B cell (primary cell): ENCODE measurements at regions not wholly inside any gene's neighbourhood (a gene's known extent, or its start where the extent isn't known, plus 50 kb on each side); places are given as distances from the start of the nearest gene placed in this dataset.

ENCODE experiments used
- ATAC-seq: fragments of 200-7000 bp; cut with Tn5 transposase; one replicate; pipeline ENCODE4 v1.10.0; 2021; ENCODE audit warnings: low read depth, mild to moderate bottlenecking, moderate number of reproducible peaks, moderate library complexity
- CTCF ChIA-PET: fragments of 350-600 bp; sonication (Branson Sonifier 250); formaldehyde crosslinking; loops from one replicate; lab custom pipeline; 2021; ENCODE audit warnings: antibody characterized with exemption, inconsistent platforms; lab: Charles Lee
- POLR2A ChIA-PET: fragments of 350-600 bp; sonication (Branson Sonifier 250); formaldehyde crosslinking; loops from one replicate; lab custom pipeline; 2021; ENCODE audit warnings: antibody characterized with exemption; lab: Charles Lee
- DNase-seq: peaks from one replicate; pipeline ENCODE4 v3.0.0; 2013
- H2AFZ ChIP-seq: 2 replicates; pipeline ENCODE4 v1.6.1; 2012; ENCODE audit warnings: mild to moderate bottlenecking, low read depth, low read length; ENCODE audit not compliant: insufficient read depth, poor library complexity, severe bottlenecking
- H3K27ac ChIP-seq, 2 donors: 1 replicate in 1 of 2; 2 replicates in 1 of 2; pipeline ENCODE4 v1.5.1; 2012 to 2013; ENCODE audit warnings: low read length in 2 of 2, mild to moderate bottlenecking in 2 of 2, moderate library complexity in 1 of 2
- H3K27me3 ChIP-seq, 4 experiments: fragments of 200-600 bp in 1 of 4; sonication (generic) in 1 of 4; replicated peaks in 1 of 4; 1 replicate in 2 of 4; 2 replicates in 2 of 4; pipeline versions ENCODE4 v1.6.1 to v1.7.0; 2013 to 2016; ENCODE audit warnings: low read length in 3 of 4, mild to moderate bottlenecking in 2 of 4, mixed read lengths in 1 of 4, moderate library complexity in 1 of 4; ENCODE audit not compliant: insufficient read depth in 4 of 4, control insufficient read depth in 3 of 4; ENCODE audit errors: control extremely low read depth in 1 of 4
- H3K36me3 ChIP-seq, 2 experiments: replicated peaks in 1 of 2; 1 replicate in 1 of 2; 2 replicates in 1 of 2; pipeline versions ENCODE4 v1.6.1 to v1.7.1; 2013; ENCODE audit warnings: low read length in 1 of 2; ENCODE audit not compliant: insufficient read depth in 2 of 2, control insufficient read depth in 1 of 2; ENCODE audit errors: control extremely low read depth in 1 of 2, extremely low read depth in 1 of 2
- H3K4me1 ChIP-seq, 2 donors: fragments of 200-600 bp in 1 of 2; sonication (generic) in 1 of 2; 1 replicate in 1 of 2; 2 replicates in 1 of 2; pipeline versions ENCODE4 v1.5.1 to v1.6.1; 2013 to 2017; ENCODE audit warnings: low read length in 2 of 2; ENCODE audit not compliant: control insufficient read depth in 2 of 2, insufficient read depth in 2 of 2
- H3K4me2 ChIP-seq: replicated peaks from 2 replicates; pipeline ENCODE3; 2012; ENCODE audit warnings: mild to moderate bottlenecking, low read depth, low read length; ENCODE audit not compliant: poor library complexity, severe bottlenecking
- H3K4me3 ChIP-seq, 5 experiments: fragments of 200-600 bp in 1 of 5; sonication (generic) in 1 of 5; 1 replicate in 3 of 5; 2 replicates in 2 of 5; pipeline versions ENCODE4 v1.5.1 to v1.7.0; 2011 to 2016; ENCODE audit warnings: low read length in 4 of 5, mild to moderate bottlenecking in 4 of 5, low read depth in 2 of 5, control low read depth in 1 of 5, moderate library complexity in 1 of 5; ENCODE audit not compliant: insufficient read depth in 1 of 5; ENCODE audit errors: control extremely low read depth in 1 of 5, extremely low read depth in 1 of 5
- H3K79me2 ChIP-seq: fragments of 200-600 bp; sonication (generic); one replicate; pipeline ENCODE4 v1.6.0; 2016; ENCODE audit warnings: low read length; ENCODE audit not compliant: control insufficient read depth, insufficient read depth
- H3K9ac ChIP-seq: fragments of 200-600 bp; sonication (generic); 2 replicates; pipeline ENCODE4 v1.6.1; 2017; ENCODE audit warnings: mild to moderate bottlenecking, low read length, moderate library complexity
- H3K9me3 ChIP-seq, 3 donors: one replicate each; pipeline versions ENCODE4 v1.6.1 to v1.7.1; 2013; ENCODE audit warnings: low read length in 2 of 3; ENCODE audit not compliant: control insufficient read depth in 2 of 3, insufficient read depth in 1 of 3; ENCODE audit errors: control extremely low read depth in 1 of 3
- H4K20me1 ChIP-seq: 2 replicates; pipeline ENCODE4 v1.6.0; 2012; ENCODE audit warnings: mild to moderate bottlenecking, low read length; ENCODE audit not compliant: insufficient read depth, control insufficient read depth, poor library complexity, severe bottlenecking
- H3K27ac Mint-ChIP-seq: one replicate; pipeline ENCODE4 v1.8.0; 2021; ENCODE audit warnings: mixed read lengths
- H3K27me3 Mint-ChIP-seq: one replicate; pipeline ENCODE4 v1.8.0; 2021; ENCODE audit warnings: mixed read lengths
- H3K4me1 Mint-ChIP-seq: one replicate; pipeline ENCODE4 v1.8.0; 2021; ENCODE audit warnings: mixed read lengths
- H3K4me3 Mint-ChIP-seq: one replicate; pipeline ENCODE4 v1.8.0; 2021; ENCODE audit warnings: mixed read lengths
- H3K9me3 Mint-ChIP-seq: one replicate; pipeline ENCODE4 v1.8.0; 2022; ENCODE audit warnings: mixed read lengths; ENCODE audit not compliant: insufficient read depth
- EZH2 ChIP-seq: IDR thresholded peaks from 2 replicates; pipeline ENCODE4 v1.6.1; 2012; ENCODE audit warnings: borderline replicate concordance, low read depth, mild to moderate bottlenecking, moderate library complexity, low read length; ENCODE audit not compliant: insufficient read depth, poor library complexity, severe bottlenecking
- WGBS: methylation state at CpG from one replicate; pipeline ENCODE4 v1.1.5; 2013; ENCODE audit warnings: missing lambda C conversion rate; ENCODE audit not compliant: insufficient coverage; 5-methylcytosine and 5-hydroxymethylcytosine counted together
- intact Hi-C: fragments of 100-400 bp; cut with micrococcal nuclease; formaldehyde crosslinking; loops from one replicate; pipeline ENCODE4 v1.10.0; 2022
- TF ChIP-seq, protein P1 (sequence below): fragments of 200-600 bp; IDR thresholded peaks from one replicate; pipeline ENCODE4 v1.8.0; 2022; ENCODE audit warnings: antibody characterized with exemption, mild to moderate bottlenecking

DNA sequence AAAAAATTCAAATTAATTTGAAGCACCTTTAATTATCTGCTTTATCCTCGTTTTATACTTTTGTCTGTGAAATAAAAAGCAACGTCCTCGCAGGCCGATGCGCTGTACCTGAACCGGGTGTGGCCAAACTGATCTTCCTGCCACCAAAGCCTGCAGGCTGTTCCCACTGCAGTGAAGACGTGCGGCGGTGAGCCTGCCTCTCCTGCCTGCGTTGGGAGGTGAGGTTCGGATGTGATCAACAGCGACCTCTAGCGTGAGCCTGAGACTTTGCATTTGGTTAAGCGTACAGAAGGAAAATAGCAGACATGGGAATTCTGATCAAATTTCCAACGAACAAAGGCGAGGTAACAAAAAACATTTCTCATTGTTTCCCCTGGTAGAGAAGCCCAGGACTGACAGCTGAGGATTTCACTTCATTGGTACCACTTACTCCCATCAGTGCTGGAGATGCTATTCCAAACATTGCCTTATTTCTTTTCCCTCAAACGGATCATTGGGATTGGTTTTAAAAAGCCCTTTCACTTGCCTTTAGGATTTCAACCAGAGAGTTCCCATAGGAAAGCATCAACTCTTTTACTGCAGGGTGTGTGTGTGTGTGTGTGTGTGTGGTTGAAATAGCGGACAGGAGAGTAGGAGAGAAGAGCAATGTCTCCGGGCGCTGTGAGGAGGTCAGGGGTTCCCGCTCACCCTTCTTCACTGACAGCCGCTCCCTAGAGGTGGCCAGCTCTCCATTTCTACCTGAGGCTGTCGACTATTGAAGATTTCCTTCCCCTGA, 56.6 kb upstream of the CCN6 start:
- CTCF ChIA-PET, result interaction anchor here (0.7 to 6.5 kb wide), 14 partner anchors 20 to 320 kb away, joined by 3 to 112 read pairs (median 3); partner anchors contain the start of gene FYN
- Histone ChIP-seq H2AFZ (peak overlapping the region; percentile 47), H3K4me3 (no peak overlapping the region), H3K79me2 (no peaks in the 10 kb centered on the region), H3K4me1 (peaks cover 4 to 6% of the 10 kb centered on the region in 2 donors), H3K27ac (no peak overlapping the region), H3K9me3 (no peaks in the 10 kb centered on the region), H3K36me3 (no peaks in the 10 kb centered on the region), H4K20me1 (no peaks in the 10 kb centered on the region), H3K27me3 (peaks cover 0 to 11% (median 3%) of the 10 kb centered on the region in 4 experiments), H3K4me2 (peak overlapping the region; percentile 66), H3K9ac (no peak overlapping the region)
- DNase-seq (peak; percentile 79), ATAC-seq (peak; percentile 93)
- Mint-ChIP-seq H3K27ac (no peak overlapping the region), H3K27me3 (peaks cover 21% of the 10 kb centered on the region), H3K4me3 (peak overlapping the region; percentile 30), H3K4me1 (peaks cover 9% of the 10 kb centered on the region), H3K9me3 (no peaks in the 10 kb centered on the region)
- POLR2A ChIA-PET, result interaction anchor here (0.6 to 1.1 kb wide), 4 partner anchors 12 to 287 kb away, joined by 3 to 5 read pairs (median 3); no protein-coding TSS in a partner anchor
- intact Hi-C loops, result loop anchor here (1.0 kb wide), 6 partner anchors 46 to 287 kb away; partner anchors contain the start of gene FYN
- WGBS, result 27% methylated on average over 21 of the region's 23 CpGs
- TF ChIP-seq, protein P1, sequence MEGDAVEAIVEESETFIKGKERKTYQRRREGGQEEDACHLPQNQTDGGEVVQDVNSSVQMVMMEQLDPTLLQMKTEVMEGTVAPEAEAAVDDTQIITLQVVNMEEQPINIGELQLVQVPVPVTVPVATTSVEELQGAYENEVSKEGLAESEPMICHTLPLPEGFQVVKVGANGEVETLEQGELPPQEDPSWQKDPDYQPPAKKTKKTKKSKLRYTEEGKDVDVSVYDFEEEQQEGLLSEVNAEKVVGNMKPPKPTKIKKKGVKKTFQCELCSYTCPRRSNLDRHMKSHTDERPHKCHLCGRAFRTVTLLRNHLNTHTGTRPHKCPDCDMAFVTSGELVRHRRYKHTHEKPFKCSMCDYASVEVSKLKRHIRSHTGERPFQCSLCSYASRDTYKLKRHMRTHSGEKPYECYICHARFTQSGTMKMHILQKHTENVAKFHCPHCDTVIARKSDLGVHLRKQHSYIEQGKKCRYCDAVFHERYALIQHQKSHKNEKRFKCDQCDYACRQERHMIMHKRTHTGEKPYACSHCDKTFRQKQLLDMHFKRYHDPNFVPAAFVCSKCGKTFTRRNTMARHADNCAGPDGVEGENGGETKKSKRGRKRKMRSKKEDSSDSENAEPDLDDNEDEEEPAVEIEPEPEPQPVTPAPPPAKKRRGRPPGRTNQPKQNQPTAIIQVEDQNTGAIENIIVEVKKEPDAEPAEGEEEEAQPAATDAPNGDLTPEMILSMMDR, result peak; percentile 94
- no peak for TF ChIP-seq EZH2

DNA sequence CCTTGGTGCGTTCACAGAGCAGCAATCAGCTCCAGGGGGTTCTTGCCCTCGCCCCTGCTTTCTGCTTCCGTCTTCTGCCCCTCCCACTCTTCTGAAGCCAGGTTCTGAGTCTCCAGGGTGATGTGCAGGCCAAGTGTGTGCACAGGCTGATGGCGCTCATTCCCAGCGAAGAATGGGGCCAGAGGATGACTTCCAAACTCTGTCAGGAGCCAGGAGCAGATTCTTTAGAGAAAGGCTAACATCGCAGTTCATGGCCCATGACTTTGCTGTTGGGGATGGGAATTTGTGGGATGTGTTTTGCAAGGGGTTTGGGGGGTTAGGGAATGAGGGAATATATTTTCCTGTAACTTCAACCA, 56.1 kb upstream of the CCN6 start:
- Mint-ChIP-seq H3K4me1 (peaks cover 8% of the 10 kb centered on the region), H3K9me3 (no peaks in the 10 kb centered on the region), H3K4me3 (no peak overlapping the region), H3K27me3 (peaks cover 16% of the 10 kb centered on the region), H3K27ac (no peak overlapping the region)
- no peak overlapping the region for H3K27ac ChIP-seq
- no peak overlapping the region for H3K4me2 ChIP-seq
- ATAC-seq (no peak), DNase-seq (no peak)
- H3K9me3 ChIP-seq, result no peaks in the 10 kb centered on the region
- intact Hi-C loops, result loop anchor here (1.0 kb wide), 6 partner anchors 45 to 288 kb away; partner anchors contain the start of gene FYN
- peaks cover 4 to 6% of the 10 kb centered on the region in 2 donors for H3K4me1 ChIP-seq
- no peaks in the 10 kb centered on the region for H3K36me3 ChIP-seq
- no peak overlapping the region for H3K4me3 ChIP-seq
- no peaks in the 10 kb centered on the region for H3K79me2 ChIP-seq
- TF ChIP-seq, protein P1, result no peak
- TF ChIP-seq EZH2, result no peak
- WGBS, result 96% methylated on average over 6 of the region's 6 CpGs
- POLR2A ChIA-PET, result no interaction called here
- CTCF ChIA-PET, result interaction anchor here (0.7 to 6.5 kb wide), 11 partner anchors 15 to 295 kb away, joined by 3 to 112 read pairs (median 4); partner anchors contain the start of gene FYN
- H4K20me1 ChIP-seq, result no peaks in the 10 kb centered on the region
- peaks cover 0 to 5% (median 1%) of the 10 kb centered on the region in 4 experiments for H3K27me3 ChIP-seq
- H3K9ac ChIP-seq, result no peak overlapping the region
- H2AFZ ChIP-seq, result no peak overlapping the region
